HG03066 (cell line): ENCODE measurements at regions not wholly inside any gene's neighbourhood (a gene's known extent, or its start where the extent isn't known, plus 50 kb on each side); places are given as distances from the start of the nearest gene placed in this dataset.
"Not testable (repeated sequence)": the region's sequence is repeated elsewhere in the genome, so short reads cannot be mapped to it uniquely, and the experiment has no call there.

Experiments
- ATAC-seq: cut with Tn5 transposase; IDR thresholded peaks from one replicate; pipeline ENCODE4 v1.9.1; 2021; ENCODE audit warnings: low read depth; ENCODE audit not compliant: unreplicated experiment

GRCh38 chr6:40852779-40853373, 186.1 kb downstream of the UNC5CL start:
- no peak for ATAC-seq

DNA sequence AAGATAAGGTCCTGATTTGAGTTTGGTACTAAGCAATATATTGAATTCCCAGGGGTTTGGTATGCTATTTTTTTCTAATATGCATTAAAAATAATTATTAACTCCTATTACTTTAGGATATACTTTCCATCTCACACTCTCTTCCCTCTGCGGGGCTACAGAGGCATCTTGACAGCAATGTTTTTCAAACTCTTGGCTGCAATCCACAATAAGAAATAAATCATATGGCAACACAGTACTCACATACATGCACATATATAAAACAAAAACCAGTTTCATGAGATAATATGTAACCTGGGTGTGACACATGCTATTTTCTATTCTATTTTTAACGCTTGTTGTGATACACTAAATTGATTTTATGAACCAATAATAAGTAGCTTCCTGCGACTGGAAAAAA, 189.5 kb downstream of the UNC5CL start:
- ATAC-seq, result no peak

- ATAC-seq, result no peak
Observed at GRCh38 chr6:40848868-40849514, 190.0 kb downstream of the UNC5CL start.

- ATAC-seq, result no peak
Observed at GRCh38 chr6:40848038-40848437, 191.0 kb downstream of the UNC5CL start.

- no peak for ATAC-seq
Observed at GRCh38 chr6:40845553-40845952, 193.5 kb downstream of the UNC5CL start.

- no peak for ATAC-seq
Observed at GRCh38 chr6:40844246-40844645, 194.8 kb downstream of the UNC5CL start.

DNA sequence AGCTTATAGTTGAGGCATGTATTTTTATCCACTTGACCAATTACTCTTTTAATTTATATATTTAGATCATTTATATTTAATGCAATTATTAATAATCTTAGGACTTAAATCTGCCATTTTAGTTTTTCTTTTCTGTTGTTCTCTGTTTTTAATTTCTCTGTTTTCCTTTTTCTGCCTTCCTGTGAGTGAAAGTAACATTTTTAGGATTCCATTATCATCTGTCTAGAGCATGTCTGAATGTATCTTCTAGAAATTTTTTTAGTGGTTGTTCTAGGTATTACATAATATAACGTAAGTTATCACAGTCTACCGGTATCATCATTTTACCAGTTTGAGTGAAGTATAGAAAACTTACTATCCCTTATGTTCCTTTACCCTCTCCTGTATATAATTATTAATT, 197.3 kb downstream of the UNC5CL start:
- no peak for ATAC-seq

GRCh38 chr6:40832691-40833090, 206.3 kb downstream of the UNC5CL start:
- no peak for ATAC-seq

- ATAC-seq, result no peak
Observed at GRCh38 chr6:40831381-40831780, 207.6 kb downstream of the UNC5CL start.

- no peak for ATAC-seq
Observed at GRCh38 chr6:40825102-40825501, 213.9 kb downstream of the UNC5CL start.

DNA sequence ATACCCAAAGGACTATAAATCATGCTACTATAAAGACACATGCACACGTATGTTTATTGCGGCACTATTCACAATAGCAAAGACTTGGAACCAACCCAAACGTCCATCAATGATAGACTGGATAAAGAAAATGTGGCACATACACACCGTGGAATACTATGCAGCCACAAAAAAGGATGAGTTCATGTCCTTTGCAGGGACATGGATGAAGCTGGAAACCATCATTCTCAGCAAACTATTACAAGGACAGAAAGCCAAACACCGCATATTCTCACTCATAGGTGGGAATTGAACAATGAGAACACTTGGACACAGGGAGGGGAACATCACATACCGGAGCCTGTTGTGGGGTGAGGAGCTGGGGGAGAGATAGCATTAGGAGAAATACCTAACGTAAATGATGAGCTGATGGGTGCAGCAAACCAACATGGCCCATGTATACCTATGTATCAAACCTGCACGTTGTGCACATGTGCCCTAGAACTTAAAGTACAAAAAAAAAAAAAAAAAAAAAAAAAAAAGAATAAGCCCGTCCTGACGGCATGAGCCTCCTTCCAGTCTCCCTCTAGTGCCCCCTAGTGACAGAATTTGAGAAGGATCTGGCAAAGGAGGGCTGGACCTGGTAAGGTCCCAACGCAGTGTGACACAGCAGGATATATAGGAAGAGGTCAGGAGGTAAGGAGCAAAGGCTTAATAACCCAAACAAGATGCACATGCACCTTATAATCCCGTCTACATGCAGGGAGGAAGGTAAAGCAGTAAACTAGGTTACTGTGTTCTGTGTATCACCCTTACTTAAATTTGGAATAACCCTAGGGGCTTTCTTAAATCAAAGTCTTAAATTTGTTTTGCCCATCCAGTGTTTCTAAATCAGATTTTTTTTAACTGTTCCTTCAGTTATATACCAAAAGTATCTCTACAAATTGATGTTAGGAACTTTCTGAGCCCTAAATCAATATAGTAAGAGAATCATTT, 214.8 kb downstream of the UNC5CL start:
- not testable (repeated sequence) for ATAC-seq

DNA sequence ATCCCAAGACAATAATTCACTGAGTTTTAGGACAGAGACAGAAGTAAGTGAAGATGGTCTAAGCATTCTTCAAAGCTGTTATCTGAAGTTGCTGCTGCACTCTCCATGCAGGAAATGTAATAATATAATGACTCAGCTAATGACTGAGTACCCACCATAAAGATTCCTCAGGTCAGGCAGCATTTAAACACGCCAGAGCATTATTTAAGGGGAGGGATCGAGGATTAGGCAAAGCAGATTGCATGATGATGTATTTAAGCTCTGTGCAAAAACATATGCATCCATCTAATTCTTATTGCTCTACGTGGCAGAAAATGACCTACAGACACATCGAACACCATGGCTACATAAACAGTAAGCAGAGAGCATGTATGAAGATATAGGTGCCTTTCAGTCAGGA, 216.4 kb downstream of the UNC5CL start:
- ATAC-seq, result no peak

DNA sequence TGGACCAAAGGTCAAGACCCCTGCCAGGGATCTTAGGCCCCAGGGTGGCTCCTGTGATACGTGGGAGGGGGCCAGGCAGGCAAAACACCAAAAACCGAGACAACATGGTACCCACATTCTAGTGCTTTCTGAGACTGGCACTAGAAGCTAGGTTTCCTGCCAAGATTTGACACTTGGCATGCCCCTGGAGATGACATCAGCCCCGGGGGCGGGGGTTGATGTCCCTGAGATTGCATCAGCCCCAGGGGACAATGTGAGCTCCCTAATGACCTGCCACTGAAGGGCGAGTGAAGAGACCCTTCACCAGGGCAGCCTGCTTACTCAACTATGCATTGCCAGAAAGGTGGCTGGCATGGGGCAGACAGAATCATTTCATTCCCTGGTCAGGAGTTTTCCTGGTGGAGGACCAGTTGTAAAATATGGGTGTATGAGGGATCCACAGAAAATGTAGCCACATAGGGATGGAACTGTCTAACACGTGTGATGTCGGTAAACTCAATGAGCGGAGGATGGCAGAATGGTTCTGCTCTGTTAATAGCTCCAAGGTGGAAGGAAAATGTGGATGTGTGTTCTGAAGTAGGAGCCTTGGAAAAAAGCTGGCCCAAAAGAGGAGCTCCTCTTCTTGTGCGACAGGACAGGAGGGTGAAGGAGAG, 219.7 kb downstream of the UNC5CL start:
- ATAC-seq, result no peak

GRCh38 chr6:40817369-40817768, 221.7 kb downstream of the UNC5CL start:
- no peak for ATAC-seq

DNA sequence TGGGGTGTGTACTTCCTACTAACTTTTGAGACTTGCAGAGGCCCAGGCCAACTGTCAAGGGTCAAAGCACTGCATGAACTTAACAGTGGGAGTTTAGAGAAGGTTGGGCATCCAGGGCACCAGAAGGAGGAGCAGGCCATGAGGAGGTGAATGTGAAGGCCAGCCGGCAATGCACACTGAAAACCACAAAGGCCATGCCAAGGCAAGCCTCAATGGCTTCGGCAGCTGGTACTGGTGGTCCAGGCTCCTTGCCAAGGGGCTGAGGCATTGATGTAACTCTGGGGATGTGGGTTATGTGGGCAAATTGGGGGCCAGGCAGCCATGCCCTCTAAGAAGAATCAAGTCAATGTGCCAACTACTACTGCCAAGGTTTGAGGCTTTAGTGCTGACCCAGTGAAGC, 222.4 kb downstream of the UNC5CL start:
- no peak for ATAC-seq

- ATAC-seq, result no peak
Observed at GRCh38 chr6:40815731-40816130, 223.3 kb downstream of the UNC5CL start.

DNA sequence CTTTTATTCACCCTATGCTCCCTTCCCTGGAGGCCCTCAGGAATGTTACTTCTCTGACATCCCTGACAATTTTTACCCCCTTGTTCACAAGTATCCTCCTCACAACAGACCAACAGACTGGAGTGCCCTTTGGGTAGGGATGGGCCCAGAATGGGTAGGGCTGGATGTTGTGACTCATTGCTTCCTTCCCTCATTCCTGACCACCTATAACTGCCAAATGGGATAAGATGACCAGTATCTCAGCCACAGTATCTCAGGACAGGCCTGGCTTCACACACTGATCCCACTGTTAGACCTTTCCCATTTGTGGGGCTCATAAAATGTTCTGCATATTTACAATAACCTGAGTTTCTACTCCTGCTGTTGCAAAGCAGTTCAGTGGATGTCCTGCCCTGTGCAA, 223.0 kb upstream of the LRFN2 start:
- ATAC-seq, result no peak

DNA sequence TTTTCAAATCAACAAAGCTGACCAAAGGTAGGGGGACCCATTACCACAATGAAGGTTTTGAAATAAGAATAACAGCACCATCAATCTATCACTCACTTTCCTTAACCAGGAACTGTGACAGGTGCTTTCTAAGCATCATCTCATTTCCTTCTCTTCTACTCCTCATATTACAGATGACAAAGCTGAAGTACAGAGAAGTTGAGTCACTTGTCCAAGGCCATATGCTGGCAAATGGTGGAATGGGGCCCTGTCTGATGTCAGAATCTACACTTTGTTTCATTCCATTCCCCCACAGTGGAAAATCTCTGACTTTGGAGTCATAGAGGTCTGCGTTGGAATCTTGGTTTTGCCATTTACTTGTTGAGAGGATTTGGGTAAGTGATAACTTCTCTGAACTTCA, 222.5 kb upstream of the LRFN2 start:
- ATAC-seq, result no peak

GRCh38 chr6:40807484-40807883, 220.3 kb upstream of the LRFN2 start:
- no peak for ATAC-seq

GRCh38 chr6:40806256-40806864, 219.2 kb upstream of the LRFN2 start:
- no peak for ATAC-seq

- no peak for ATAC-seq
Observed at GRCh38 chr6:40805336-40805735, 218.2 kb upstream of the LRFN2 start.
